HepG2 (cell line): ENCODE measurements at regions not wholly inside any gene's neighbourhood (a gene's known extent, or its start where the extent isn't known, plus 50 kb on each side); places are given as distances from the start of the nearest gene placed in this dataset.

Source experiments
- CHCHD3 ChIP-seq: sonication (generic); formaldehyde crosslinking; IDR thresholded peaks from 2 replicates; pipeline ENCODE4 v1.8.0; 2022; ENCODE audit warnings: mild to moderate bottlenecking, missing genetic modification reagents, moderate library complexity
- CREB1 ChIP-seq, 2 experiments: fragments of 450-650 bp in 1 of 2; IDR thresholded peaks; 2 replicates each; pipeline ENCODE4 v1.6.1; 2016 to 2017; ENCODE audit warnings: control low read depth in 1 of 2, mild to moderate bottlenecking in 1 of 2, missing compliant biosample characterization in 1 of 2, missing genetic modification characterization in 1 of 2
- DNMT1 ChIP-seq: sonication (generic); formaldehyde crosslinking; IDR thresholded peaks from 2 replicates; pipeline ENCODE4 v1.5.1; 2020; ENCODE audit warnings: mild to moderate bottlenecking, missing genetic modification reagents
- ETV6 ChIP-seq: sonication (generic); formaldehyde crosslinking; conservative IDR thresholded peaks from 2 replicates; pipeline ENCODE4 v1.4.0; 2020; ENCODE audit warnings: missing genetic modification reagents
- GTF2F1 ChIP-seq: fragments of 150-350 bp; IDR thresholded peaks from 2 replicates; pipeline ENCODE4 v1.6.1; 2014; ENCODE audit warnings: low read length
- KDM1A ChIP-seq: IDR thresholded peaks from 2 replicates; pipeline ENCODE4 v1.6.1; 2016; ENCODE audit warnings: missing compliant biosample characterization
- POLR2A ChIP-seq, 2 experiments: IDR thresholded peaks; 2 replicates each; pipeline ENCODE4 v1.6.1; 2011; ENCODE audit warnings: low read depth in 2 of 2, low read length in 2 of 2, mild to moderate bottlenecking in 1 of 2, moderate library complexity in 1 of 2; ENCODE audit not compliant: insufficient read depth in 1 of 2
- POLR2AphosphoS5 ChIP-seq: IDR thresholded peaks from 2 replicates; pipeline ENCODE4 v1.6.1; 2012; ENCODE audit warnings: low read depth, low read length
- ZNF121 ChIP-seq: sonication (generic); formaldehyde crosslinking; IDR thresholded peaks from 2 replicates; pipeline ENCODE4 v1.5.0; 2020; ENCODE audit warnings: mild to moderate bottlenecking, missing genetic modification reagents
- ZNF674 ChIP-seq: sonication (generic); formaldehyde crosslinking; IDR thresholded peaks from 2 replicates; pipeline ENCODE4 v1.5.0; 2020; ENCODE audit warnings: low read depth, mild to moderate bottlenecking, missing genetic modification reagents
- TF ChIP-seq, protein P1 (sequence below), 2 experiments: sonication (generic) in 1 of 2; formaldehyde crosslinking in 1 of 2; IDR thresholded peaks; 2 replicates each; pipeline versions ENCODE4 v1.5.1 to v1.6.1; 2011 to 2020; ENCODE audit warnings: borderline replicate concordance in 1 of 2, low read depth in 1 of 2, low read length in 1 of 2, mild to moderate bottlenecking in 1 of 2, missing genetic modification reagents in 1 of 2, moderate library complexity in 1 of 2
- TF ChIP-seq, protein P2 (sequence below): IDR thresholded peaks from 2 replicates; pipeline ENCODE4 v1.6.1; 2016; ENCODE audit warnings: missing genetic modification reagents, missing compliant biosample characterization
- TF ChIP-seq, protein P3 (sequence below): sonication (generic); formaldehyde crosslinking; IDR thresholded peaks from 2 replicates; pipeline ENCODE4 v1.5.0; 2020; ENCODE audit warnings: mild to moderate bottlenecking, missing genetic modification reagents, moderate library complexity

DNA sequence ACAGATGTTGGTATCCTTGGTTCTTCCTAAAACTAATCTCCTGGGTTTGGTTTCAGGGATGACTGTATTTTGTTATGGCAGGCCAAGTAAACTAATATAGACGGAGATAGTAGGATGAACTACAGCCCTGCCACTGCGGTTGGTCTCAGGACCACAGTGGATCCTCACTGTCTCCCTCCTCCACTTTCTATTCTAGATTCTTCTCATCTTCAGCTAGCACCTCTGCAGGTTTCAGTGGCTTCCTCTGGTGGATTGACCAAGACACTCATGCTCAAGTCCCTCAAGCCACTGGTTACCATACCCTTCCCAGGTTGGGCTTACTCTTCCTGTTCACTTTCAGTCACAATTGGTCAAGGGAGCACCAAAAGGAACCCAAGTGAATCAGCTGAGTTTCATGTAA lies 71.1 kb upstream of the CLDN18 start:
- TF ChIP-seq GTF2F1 (no peak), CHCHD3 (CRISPR knock-in tag) (no peak), ZNF674 (CRISPR knock-in tag) (no peak), CREB1 (IDR thresholded peaks at IDR 0.05) (no peak), CREB1 (CRISPR knock-in tag; IDR thresholded peaks at IDR 0.05) (no peak), KDM1A (CRISPR knock-in tag) (no peak), ZNF121 (CRISPR knock-in tag) (no peak), POLR2A (IDR thresholded peaks at IDR 0.05; ENCODE audit: insufficient read depth in 1 of 2, low read depth in 2 of 2, low read length in 2 of 2) (no peak), DNMT1 (CRISPR knock-in tag) (no peak), ETV6 (CRISPR knock-in tag) (no peak), POLR2AphosphoS5 (no peak)
- TF ChIP-seq, protein P1, sequence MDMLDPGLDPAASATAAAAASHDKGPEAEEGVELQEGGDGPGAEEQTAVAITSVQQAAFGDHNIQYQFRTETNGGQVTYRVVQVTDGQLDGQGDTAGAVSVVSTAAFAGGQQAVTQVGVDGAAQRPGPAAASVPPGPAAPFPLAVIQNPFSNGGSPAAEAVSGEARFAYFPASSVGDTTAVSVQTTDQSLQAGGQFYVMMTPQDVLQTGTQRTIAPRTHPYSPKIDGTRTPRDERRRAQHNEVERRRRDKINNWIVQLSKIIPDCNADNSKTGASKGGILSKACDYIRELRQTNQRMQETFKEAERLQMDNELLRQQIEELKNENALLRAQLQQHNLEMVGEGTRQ (IDR thresholded peaks at IDR 0.05; ENCODE audit: low read depth, low read length), result no peak
- TF ChIP-seq, protein P1 (CRISPR knock-in tag; IDR thresholded peaks at IDR 0.05; ENCODE audit: borderline replicate concordance), result no peak
- TF ChIP-seq, protein P2, sequence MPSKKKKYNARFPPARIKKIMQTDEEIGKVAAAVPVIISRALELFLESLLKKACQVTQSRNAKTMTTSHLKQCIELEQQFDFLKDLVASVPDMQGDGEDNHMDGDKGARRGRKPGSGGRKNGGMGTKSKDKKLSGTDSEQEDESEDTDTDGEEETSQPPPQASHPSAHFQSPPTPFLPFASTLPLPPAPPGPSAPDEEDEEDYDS, result no peak
- TF ChIP-seq, protein P3, sequence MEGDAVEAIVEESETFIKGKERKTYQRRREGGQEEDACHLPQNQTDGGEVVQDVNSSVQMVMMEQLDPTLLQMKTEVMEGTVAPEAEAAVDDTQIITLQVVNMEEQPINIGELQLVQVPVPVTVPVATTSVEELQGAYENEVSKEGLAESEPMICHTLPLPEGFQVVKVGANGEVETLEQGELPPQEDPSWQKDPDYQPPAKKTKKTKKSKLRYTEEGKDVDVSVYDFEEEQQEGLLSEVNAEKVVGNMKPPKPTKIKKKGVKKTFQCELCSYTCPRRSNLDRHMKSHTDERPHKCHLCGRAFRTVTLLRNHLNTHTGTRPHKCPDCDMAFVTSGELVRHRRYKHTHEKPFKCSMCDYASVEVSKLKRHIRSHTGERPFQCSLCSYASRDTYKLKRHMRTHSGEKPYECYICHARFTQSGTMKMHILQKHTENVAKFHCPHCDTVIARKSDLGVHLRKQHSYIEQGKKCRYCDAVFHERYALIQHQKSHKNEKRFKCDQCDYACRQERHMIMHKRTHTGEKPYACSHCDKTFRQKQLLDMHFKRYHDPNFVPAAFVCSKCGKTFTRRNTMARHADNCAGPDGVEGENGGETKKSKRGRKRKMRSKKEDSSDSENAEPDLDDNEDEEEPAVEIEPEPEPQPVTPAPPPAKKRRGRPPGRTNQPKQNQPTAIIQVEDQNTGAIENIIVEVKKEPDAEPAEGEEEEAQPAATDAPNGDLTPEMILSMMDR (CRISPR knock-in tag), result no peak
